ENCODE measurements at regions not wholly inside any gene's neighbourhood (a gene's known extent, or its start where the extent isn't known, plus 50 kb on each side); places are given as distances from the start of the nearest gene placed in this dataset.
"Not testable (repeated sequence)": the region's sequence is repeated elsewhere in the genome, so short reads cannot be mapped to it uniquely, and the experiment has no call there.

DNA sequence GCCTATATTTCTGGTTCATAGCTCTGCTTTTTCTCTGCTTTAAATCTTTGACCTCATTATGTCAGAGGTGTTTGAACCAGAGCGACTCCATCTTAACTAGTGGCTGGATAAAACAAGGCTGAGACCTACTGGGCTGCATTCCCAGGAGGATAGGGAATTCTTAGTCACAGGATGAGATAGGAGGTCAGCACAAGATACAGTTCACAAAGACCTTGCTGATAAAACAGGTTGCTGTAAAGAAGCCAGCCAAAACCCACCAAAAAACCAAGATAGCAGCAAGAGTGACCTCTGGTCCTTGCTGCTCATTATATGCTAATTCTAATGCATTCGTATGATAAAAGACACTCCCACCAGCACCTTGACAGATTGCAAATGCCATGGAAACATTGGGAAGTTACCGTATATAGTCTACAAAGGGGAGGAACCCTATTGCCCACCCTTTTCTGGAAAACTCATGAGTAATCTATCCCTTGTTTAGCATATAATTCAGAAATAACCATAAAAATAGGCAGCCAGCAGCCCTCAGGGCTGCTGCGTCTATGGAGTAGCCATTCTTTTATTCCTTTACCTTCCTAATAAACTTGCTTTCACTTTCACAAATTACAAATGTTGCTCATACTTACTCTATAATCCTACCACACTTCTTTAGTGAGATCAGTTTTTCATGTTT is 193.9 kb downstream of the NAF1 start:
- Histone ChIP-seq H3K4me3 (IDR thresholded peaks at IDR 0.05; ENCODE audit: insufficient read depth, low read depth, low read length) (no peak overlapping the region), H3K4me1 (ENCODE audit: low read depth, poor library complexity, severe bottlenecking) (no peaks in the 10 kb centered on the region), H3K27me3 (ENCODE audit: insufficient read depth, low read depth) (no peaks in the 10 kb centered on the region), H4K20me1 (ENCODE audit: insufficient read depth) (no peaks in the 10 kb centered on the region), H3K27ac (no peak overlapping the region), H3K79me2 (ENCODE audit: insufficient read depth, low read depth) (no peaks in the 10 kb centered on the region), H3K9ac (no peak overlapping the region), H3K4me2 (no peak overlapping the region), H2AFZ (ENCODE audit: low read depth) (no peak overlapping the region), H3K36me3 (ENCODE audit: insufficient read depth) (no peaks in the 10 kb centered on the region)
- TF ChIP-seq, protein P1, sequence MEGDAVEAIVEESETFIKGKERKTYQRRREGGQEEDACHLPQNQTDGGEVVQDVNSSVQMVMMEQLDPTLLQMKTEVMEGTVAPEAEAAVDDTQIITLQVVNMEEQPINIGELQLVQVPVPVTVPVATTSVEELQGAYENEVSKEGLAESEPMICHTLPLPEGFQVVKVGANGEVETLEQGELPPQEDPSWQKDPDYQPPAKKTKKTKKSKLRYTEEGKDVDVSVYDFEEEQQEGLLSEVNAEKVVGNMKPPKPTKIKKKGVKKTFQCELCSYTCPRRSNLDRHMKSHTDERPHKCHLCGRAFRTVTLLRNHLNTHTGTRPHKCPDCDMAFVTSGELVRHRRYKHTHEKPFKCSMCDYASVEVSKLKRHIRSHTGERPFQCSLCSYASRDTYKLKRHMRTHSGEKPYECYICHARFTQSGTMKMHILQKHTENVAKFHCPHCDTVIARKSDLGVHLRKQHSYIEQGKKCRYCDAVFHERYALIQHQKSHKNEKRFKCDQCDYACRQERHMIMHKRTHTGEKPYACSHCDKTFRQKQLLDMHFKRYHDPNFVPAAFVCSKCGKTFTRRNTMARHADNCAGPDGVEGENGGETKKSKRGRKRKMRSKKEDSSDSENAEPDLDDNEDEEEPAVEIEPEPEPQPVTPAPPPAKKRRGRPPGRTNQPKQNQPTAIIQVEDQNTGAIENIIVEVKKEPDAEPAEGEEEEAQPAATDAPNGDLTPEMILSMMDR (conservative IDR thresholded peaks at IDR 0.05; ENCODE audit: low read depth, low read length) = no peak

DNA sequence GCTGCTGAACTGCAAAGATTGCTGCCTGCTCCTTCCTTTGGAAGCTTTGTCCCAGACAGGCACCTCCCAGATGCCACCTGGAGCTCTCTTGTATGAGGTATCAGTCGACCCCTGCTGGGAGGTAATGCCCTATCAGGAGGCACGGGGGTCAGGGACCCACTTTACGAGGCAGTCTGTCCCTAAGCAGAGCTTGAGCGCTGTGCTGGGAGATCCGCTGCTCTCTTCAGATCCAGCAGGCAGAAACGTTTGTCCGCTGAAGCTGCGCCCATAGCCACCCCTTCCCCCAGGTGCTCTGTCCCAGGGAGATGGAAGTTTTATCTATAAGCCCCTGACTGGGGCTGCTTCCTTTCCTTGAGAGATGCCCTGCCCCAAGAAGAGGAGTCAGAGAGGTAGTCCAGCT is 197.5 kb downstream of the NAF1 start:
- TF ChIP-seq, protein P1 (conservative IDR thresholded peaks at IDR 0.05; ENCODE audit: low read depth, low read length) = no peak
- H3K36me3 ChIP-seq (ENCODE audit: insufficient read depth) = no peaks in the 10 kb centered on the region
- H3K4me1 ChIP-seq (ENCODE audit: low read depth, poor library complexity, severe bottlenecking) = no peaks in the 10 kb centered on the region
- no peaks in the 10 kb centered on the region for H4K20me1 ChIP-seq (ENCODE audit: insufficient read depth)
- H3K9ac ChIP-seq = no peak overlapping the region
- H3K79me2 ChIP-seq (ENCODE audit: insufficient read depth, low read depth) = no peaks in the 10 kb centered on the region
- H2AFZ ChIP-seq (ENCODE audit: low read depth) = no peak overlapping the region
- no peak overlapping the region for H3K4me2 ChIP-seq
- H3K4me3 ChIP-seq (IDR thresholded peaks at IDR 0.05; ENCODE audit: insufficient read depth, low read depth, low read length) = no peak overlapping the region
- no peaks in the 10 kb centered on the region for H3K27me3 ChIP-seq (ENCODE audit: insufficient read depth, low read depth)
- H3K27ac ChIP-seq = no peak overlapping the region

DNA sequence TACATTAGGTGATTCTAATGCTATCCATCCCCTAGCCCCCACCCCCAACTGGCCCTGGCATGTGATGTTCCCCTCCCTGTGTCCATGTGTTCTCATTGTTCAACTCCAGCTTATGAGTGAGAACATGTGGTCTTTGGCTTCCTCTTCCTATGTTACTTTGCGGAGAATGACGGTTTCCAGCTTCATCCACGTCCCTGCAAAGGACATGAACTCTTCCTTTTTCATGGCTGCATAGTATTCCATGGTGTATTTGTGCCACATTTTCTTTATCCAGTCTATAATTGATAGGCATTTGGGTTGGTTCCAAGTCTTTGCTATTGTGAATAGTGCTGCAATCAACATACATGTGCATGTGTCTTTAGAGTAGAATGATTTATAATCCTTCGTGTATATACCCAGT is 200.7 kb downstream of the NAF1 start:
- not testable (repeated sequence) for H2AFZ ChIP-seq (ENCODE audit: low read depth); H3K36me3 ChIP-seq (ENCODE audit: insufficient read depth); H3K4me1 ChIP-seq (ENCODE audit: low read depth, poor library complexity, severe bottlenecking); H3K4me3 ChIP-seq (IDR thresholded peaks at IDR 0.05; ENCODE audit: insufficient read depth, low read depth, low read length); H3K9ac ChIP-seq; H3K27me3 ChIP-seq (ENCODE audit: insufficient read depth, low read depth); H3K4me2 ChIP-seq; H3K79me2 ChIP-seq (ENCODE audit: insufficient read depth, low read depth); H4K20me1 ChIP-seq (ENCODE audit: insufficient read depth); H3K27ac ChIP-seq

DNA sequence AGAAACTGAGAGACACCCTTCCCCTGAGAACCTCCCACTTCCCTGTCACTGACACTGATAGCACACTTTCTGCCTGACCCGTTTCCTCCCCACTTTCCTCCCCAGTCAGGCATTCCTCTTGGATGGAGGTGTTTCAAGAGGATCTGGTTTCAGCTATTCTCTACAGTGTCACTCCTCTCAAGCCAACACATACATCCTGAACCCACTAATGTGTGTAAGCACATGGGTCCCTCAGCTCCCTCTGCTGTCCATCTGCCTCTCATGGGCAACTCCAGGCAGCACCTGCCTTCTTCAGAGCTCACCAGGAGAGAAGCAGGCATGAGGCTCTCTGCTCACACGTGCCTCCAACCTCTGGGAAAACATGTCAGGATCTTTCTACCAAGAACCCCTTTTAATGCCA is 207.6 kb downstream of the NAF1 start:
- Histone ChIP-seq H3K4me2 (no peak overlapping the region), H3K4me3 (IDR thresholded peaks at IDR 0.05; ENCODE audit: insufficient read depth, low read depth, low read length) (no peak overlapping the region), H4K20me1 (ENCODE audit: insufficient read depth) (no peaks in the 10 kb centered on the region), H3K27ac (no peak overlapping the region), H3K36me3 (ENCODE audit: insufficient read depth) (no peaks in the 10 kb centered on the region), H3K4me1 (ENCODE audit: low read depth, poor library complexity, severe bottlenecking) (no peaks in the 10 kb centered on the region), H3K27me3 (ENCODE audit: insufficient read depth, low read depth) (no peaks in the 10 kb centered on the region), H3K9ac (no peak overlapping the region), H2AFZ (ENCODE audit: low read depth) (no peak overlapping the region), H3K79me2 (ENCODE audit: insufficient read depth, low read depth) (no peaks in the 10 kb centered on the region)
- TF ChIP-seq, protein P1 (conservative IDR thresholded peaks at IDR 0.05; ENCODE audit: low read depth, low read length) = no peak

DNA sequence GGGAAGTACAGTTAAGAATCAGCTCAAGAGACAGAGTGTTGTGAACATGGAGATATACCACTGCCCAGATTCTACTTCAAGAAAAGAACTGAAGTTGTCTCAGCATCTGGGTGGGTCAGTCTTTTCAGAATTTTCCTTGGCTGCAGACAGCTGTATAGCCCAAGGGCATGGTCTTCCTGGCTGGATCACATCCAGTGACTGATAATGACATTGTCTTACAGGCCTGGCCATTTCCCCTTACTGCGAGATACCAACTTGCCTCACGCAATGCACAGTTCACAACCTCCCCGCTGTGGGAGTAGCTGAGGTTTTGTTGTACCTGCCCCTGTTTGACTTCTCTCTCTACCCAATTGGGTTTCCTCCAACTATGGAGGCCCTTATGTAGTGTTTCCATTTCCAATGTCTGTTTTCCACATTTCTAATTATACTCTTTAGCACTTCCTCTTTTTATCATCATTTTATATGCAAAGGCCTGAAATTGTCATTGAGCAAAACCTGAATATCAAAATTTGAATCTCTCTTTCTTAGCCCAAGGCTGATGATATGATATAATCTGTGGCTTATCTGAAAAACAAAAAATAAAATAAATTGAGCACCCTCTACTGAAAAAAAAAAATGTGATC is 209.1 kb downstream of the NAF1 start:
- H3K9ac ChIP-seq = no peak overlapping the region
- peaks cover 6% of the 10 kb centered on the region for H3K4me1 ChIP-seq (ENCODE audit: low read depth, poor library complexity, severe bottlenecking)
- H3K4me2 ChIP-seq = no peak overlapping the region
- H2AFZ ChIP-seq (ENCODE audit: low read depth) = no peak overlapping the region
- no peaks in the 10 kb centered on the region for H4K20me1 ChIP-seq (ENCODE audit: insufficient read depth)
- no peaks in the 10 kb centered on the region for H3K27me3 ChIP-seq (ENCODE audit: insufficient read depth, low read depth)
- TF ChIP-seq, protein P1 (conservative IDR thresholded peaks at IDR 0.05; ENCODE audit: low read depth, low read length) = no peak
- no peaks in the 10 kb centered on the region for H3K79me2 ChIP-seq (ENCODE audit: insufficient read depth, low read depth)
- H3K36me3 ChIP-seq (ENCODE audit: insufficient read depth) = no peaks in the 10 kb centered on the region
- no peak overlapping the region for H3K4me3 ChIP-seq (IDR thresholded peaks at IDR 0.05; ENCODE audit: insufficient read depth, low read depth, low read length)
- no peak overlapping the region for H3K27ac ChIP-seq
